Endothelial cell of umbilical vein (primary cell): ENCODE measurements at regions not wholly inside any gene's neighbourhood (a gene's known extent, or its start where the extent isn't known, plus 50 kb on each side); places are given as distances from the start of the nearest gene placed in this dataset.

Experiments used
- EZH2 ChIP-seq: IDR thresholded peaks from 2 replicates; pipeline ENCODE4 v1.6.1; 2012; ENCODE audit warnings: borderline replicate concordance, low read depth, mild to moderate bottlenecking, moderate library complexity, low read length, inconsistent platforms; ENCODE audit not compliant: severe bottlenecking
- POLR2A ChIP-seq: IDR thresholded peaks from 2 replicates; pipeline ENCODE4 v1.6.1; 2012; ENCODE audit warnings: low read depth, mild to moderate bottlenecking, control low read depth, low read length
- POLR2AphosphoS5 ChIP-seq: IDR thresholded peaks from 2 replicates; pipeline ENCODE4 v1.6.1; 2012; ENCODE audit warnings: low read depth, mild to moderate bottlenecking, control low read depth, low read length, moderate library complexity; ENCODE audit not compliant: insufficient read depth
- TF ChIP-seq, protein P1 (sequence below), 2 donors: IDR thresholded peaks; 1 replicate in 1 of 2; 2 replicates in 1 of 2; pipeline ENCODE4 v1.5.1; 2011; ENCODE audit warnings: low read length in 2 of 2, mild to moderate bottlenecking in 2 of 2, moderate library complexity in 2 of 2, control low read depth in 1 of 2, inconsistent platforms in 1 of 2, low read depth in 1 of 2; ENCODE audit not compliant: insufficient read depth in 1 of 2; ENCODE audit errors: extremely low read depth in 1 of 2

DNA sequence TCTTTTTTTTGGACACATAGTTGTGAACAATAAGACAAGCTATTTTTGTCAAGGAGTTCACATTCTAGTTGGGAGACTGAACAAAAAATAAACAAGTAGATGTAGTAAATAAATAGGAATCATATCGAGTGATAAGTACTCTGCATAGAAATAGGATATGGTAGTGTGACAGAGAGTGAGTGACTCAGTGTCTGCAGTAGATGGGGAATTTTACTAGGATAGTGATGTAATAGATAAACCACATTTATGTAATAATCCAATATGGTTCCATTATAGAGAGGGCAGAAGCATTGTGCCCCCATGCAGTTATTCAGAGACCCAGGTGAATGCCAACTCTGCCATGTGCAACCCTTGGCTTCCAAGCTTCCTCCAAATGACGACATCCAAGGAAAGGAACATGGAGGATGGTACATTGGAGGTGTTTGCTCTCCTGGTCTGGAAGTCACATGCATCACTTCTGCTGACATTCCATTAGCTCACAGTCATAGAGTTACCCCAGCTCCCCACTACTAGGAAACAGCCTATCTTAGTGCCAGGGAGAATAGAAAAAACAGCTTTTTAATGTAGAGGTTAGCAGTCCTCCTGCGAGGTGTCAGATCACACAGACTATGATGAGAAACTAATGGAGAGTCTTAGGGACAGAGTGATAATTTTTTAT, 595.4 kb downstream of the NYAP2 start:
- TF ChIP-seq POLR2A (no peak), POLR2AphosphoS5 (no peak), EZH2 (no peak)
- TF ChIP-seq, protein P1, sequence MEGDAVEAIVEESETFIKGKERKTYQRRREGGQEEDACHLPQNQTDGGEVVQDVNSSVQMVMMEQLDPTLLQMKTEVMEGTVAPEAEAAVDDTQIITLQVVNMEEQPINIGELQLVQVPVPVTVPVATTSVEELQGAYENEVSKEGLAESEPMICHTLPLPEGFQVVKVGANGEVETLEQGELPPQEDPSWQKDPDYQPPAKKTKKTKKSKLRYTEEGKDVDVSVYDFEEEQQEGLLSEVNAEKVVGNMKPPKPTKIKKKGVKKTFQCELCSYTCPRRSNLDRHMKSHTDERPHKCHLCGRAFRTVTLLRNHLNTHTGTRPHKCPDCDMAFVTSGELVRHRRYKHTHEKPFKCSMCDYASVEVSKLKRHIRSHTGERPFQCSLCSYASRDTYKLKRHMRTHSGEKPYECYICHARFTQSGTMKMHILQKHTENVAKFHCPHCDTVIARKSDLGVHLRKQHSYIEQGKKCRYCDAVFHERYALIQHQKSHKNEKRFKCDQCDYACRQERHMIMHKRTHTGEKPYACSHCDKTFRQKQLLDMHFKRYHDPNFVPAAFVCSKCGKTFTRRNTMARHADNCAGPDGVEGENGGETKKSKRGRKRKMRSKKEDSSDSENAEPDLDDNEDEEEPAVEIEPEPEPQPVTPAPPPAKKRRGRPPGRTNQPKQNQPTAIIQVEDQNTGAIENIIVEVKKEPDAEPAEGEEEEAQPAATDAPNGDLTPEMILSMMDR (IDR thresholded peaks at IDR 0.05; ENCODE audit: extremely low read depth in 1 of 2, insufficient read depth in 1 of 2, low read depth in 1 of 2, low read length in 2 of 2) = no peak
